SH-SY5Y (cell line): ENCODE measurements at regions not wholly inside any gene's neighbourhood (a gene's known extent, or its start where the extent isn't known, plus 50 kb on each side); places are given as distances from the start of the nearest gene placed in this dataset.

Experiments used
- GATA2 ChIP-seq: IDR thresholded peaks from 2 replicates; pipeline ENCODE4 v1.6.1; 2011; ENCODE audit warnings: mild to moderate bottlenecking, low read depth, low read length
- GATA3 ChIP-seq: IDR thresholded peaks from 2 replicates; pipeline ENCODE4 v1.6.1; 2011; ENCODE audit warnings: low read depth, mild to moderate bottlenecking, low read length, moderate library complexity

DNA sequence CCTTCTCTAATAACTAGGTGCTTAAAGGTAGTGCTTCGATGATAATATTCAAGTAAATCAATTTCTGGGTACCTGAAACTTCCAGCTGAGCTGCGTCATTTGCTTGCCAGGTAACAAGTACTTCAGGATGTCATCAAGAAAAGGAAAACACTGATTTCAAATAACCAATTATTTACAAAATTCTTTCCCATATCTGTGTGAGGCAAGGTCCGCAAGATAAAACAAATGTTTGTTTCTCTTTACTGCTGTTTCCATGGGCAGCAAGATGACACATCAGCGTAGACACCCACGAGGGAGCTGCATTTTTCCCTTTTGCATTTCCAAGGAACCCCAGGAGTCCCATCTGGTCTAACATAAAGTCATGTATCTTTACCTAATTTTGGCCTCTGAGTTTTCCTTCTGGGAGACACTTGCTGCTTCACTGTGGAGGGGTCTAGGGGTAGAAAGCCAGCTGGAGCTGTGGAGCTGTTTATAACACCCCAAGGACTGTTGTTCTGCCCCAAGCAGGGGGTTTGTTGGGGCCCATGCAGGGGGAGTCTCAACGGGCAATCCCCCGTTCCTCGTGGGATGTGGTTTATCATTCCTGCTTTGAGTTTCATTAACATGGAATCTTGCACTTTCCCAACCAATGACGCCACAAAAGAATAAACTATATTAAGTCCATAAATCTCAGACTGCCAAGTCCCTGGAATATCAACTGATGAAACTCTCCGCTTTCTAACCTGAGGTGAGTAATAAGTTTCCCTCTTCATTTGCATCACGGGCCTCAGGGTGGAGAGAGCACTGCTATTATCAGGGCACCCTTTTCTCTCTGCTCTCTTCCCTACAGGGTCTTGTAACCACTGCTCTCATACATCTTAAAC lies 112.8 kb upstream of the PELI2 start:
- no peak for TF ChIP-seq GATA2
- no peak for TF ChIP-seq GATA3
